ENCODE measurements at regions not wholly inside any gene's neighbourhood (a gene's known extent, or its start where the extent isn't known, plus 50 kb on each side); places are given as distances from the start of the nearest gene placed in this dataset.

GRCh38 chr2:16407358-16407757, 258.3 kb downstream of the CYRIA start:
- CTCF ChIA-PET, result no interaction called here
- TF ChIP-seq LEF1 (IDR thresholded peaks at IDR 0.05; ENCODE audit: borderline replicate concordance), result no peak
- TF ChIP-seq ZNF384 (IDR thresholded peaks at IDR 0.05), result no peak
- TF ChIP-seq BHLHE40 (IDR thresholded peaks at IDR 0.05; ENCODE audit: borderline replicate concordance), result no peak
- no peak for TF ChIP-seq NFRKB (IDR thresholded peaks at IDR 0.05)
- no peak for TF ChIP-seq SUZ12 (IDR thresholded peaks at IDR 0.05)
- TF ChIP-seq ARNT (IDR thresholded peaks at IDR 0.05), result no peak
- no peak for TF ChIP-seq FOXK2 (IDR thresholded peaks at IDR 0.05)
- TF ChIP-seq FOXA1 (IDR thresholded peaks at IDR 0.05), result no peak
- TF ChIP-seq TARDBP (IDR thresholded peaks at IDR 0.05), result no peak
- no peak for TF ChIP-seq ELF4 (IDR thresholded peaks at IDR 0.05)
- TF ChIP-seq SP1 (IDR thresholded peaks at IDR 0.05), result no peak
- no peak for TF ChIP-seq HDGF (IDR thresholded peaks at IDR 0.05; ENCODE audit: borderline replicate concordance)
- no peak for TF ChIP-seq L3MBTL2 (conservative IDR thresholded peaks at IDR 0.05)
- no peak for TF ChIP-seq CTBP1 (IDR thresholded peaks at IDR 0.05; ENCODE audit: borderline replicate concordance)
- no peak for TF ChIP-seq FOXM1 (IDR thresholded peaks at IDR 0.05; ENCODE audit: borderline replicate concordance)
- TF ChIP-seq PKNOX1 (IDR thresholded peaks at IDR 0.05), result no peak
- POLR2A ChIA-PET, result no interaction called here
- no peak for DNase-seq (ENCODE audit: extremely low spot score)

GRCh38 chr2:16406496-16407289, 258.9 kb downstream of the CYRIA start:
- POLR2A ChIA-PET, result no interaction called here
- no peak for DNase-seq (ENCODE audit: extremely low spot score)
- CTCF ChIA-PET, result no interaction called here
- TF ChIP-seq SUZ12 (IDR thresholded peaks at IDR 0.05), result no peak
- TF ChIP-seq PKNOX1 (IDR thresholded peaks at IDR 0.05), result no peak
- no peak for TF ChIP-seq ARNT (IDR thresholded peaks at IDR 0.05)
- no peak for TF ChIP-seq ZNF384 (IDR thresholded peaks at IDR 0.05)
- TF ChIP-seq NFRKB (IDR thresholded peaks at IDR 0.05), result no peak

- no peak for DNase-seq (ENCODE audit: extremely low spot score)
- ChIA-PET POLR2A (no interaction called here), CTCF (no interaction called here)
- TF ChIP-seq FOXA1 (IDR thresholded peaks at IDR 0.05), result no peak
- no peak for TF ChIP-seq BHLHE40 (IDR thresholded peaks at IDR 0.05; ENCODE audit: borderline replicate concordance)
- no peak for TF ChIP-seq LEF1 (IDR thresholded peaks at IDR 0.05; ENCODE audit: borderline replicate concordance)
- no peak for TF ChIP-seq SP1 (IDR thresholded peaks at IDR 0.05)
- TF ChIP-seq NFRKB (IDR thresholded peaks at IDR 0.05), result no peak
- TF ChIP-seq ELF4 (IDR thresholded peaks at IDR 0.05), result no peak
- no peak for TF ChIP-seq SUZ12 (IDR thresholded peaks at IDR 0.05)
- TF ChIP-seq PKNOX1 (IDR thresholded peaks at IDR 0.05), result no peak
- TF ChIP-seq ARNT (IDR thresholded peaks at IDR 0.05), result no peak
- no peak for TF ChIP-seq FOXK2 (IDR thresholded peaks at IDR 0.05)
- TF ChIP-seq TARDBP (IDR thresholded peaks at IDR 0.05), result no peak
Observed at GRCh38 chr2:16405551-16405950, 260.1 kb downstream of the CYRIA start.

GRCh38 chr2:16404551-16405300, 260.9 kb downstream of the CYRIA start:
- POLR2A ChIA-PET, result no interaction called here
- CTCF ChIA-PET, result no interaction called here
- no peak for DNase-seq (ENCODE audit: extremely low spot score)
- TF ChIP-seq FOXK2 (IDR thresholded peaks at IDR 0.05) (no peak), PKNOX1 (IDR thresholded peaks at IDR 0.05) (no peak), CTBP1 (IDR thresholded peaks at IDR 0.05; ENCODE audit: borderline replicate concordance) (no peak), ZNF384 (IDR thresholded peaks at IDR 0.05) (no peak), SP1 (IDR thresholded peaks at IDR 0.05) (no peak), L3MBTL2 (conservative IDR thresholded peaks at IDR 0.05) (no peak), FOXM1 (IDR thresholded peaks at IDR 0.05; ENCODE audit: borderline replicate concordance) (no peak), ELF4 (IDR thresholded peaks at IDR 0.05) (no peak), NFRKB (IDR thresholded peaks at IDR 0.05) (no peak), HDGF (IDR thresholded peaks at IDR 0.05; ENCODE audit: borderline replicate concordance) (no peak), ARNT (IDR thresholded peaks at IDR 0.05) (no peak), BHLHE40 (IDR thresholded peaks at IDR 0.05; ENCODE audit: borderline replicate concordance) (no peak), TARDBP (IDR thresholded peaks at IDR 0.05) (no peak), LEF1 (IDR thresholded peaks at IDR 0.05; ENCODE audit: borderline replicate concordance) (no peak), FOXA1 (IDR thresholded peaks at IDR 0.05) (no peak), SUZ12 (IDR thresholded peaks at IDR 0.05) (no peak)

GRCh38 chr2:16404146-16404545, 261.5 kb downstream of the CYRIA start:
- no peak for DNase-seq (ENCODE audit: extremely low spot score)
- ChIA-PET CTCF (no interaction called here), POLR2A (no interaction called here)
- no peak for TF ChIP-seq ARNT (IDR thresholded peaks at IDR 0.05)
- TF ChIP-seq FOXA1 (IDR thresholded peaks at IDR 0.05), result no peak
- TF ChIP-seq FOXM1 (IDR thresholded peaks at IDR 0.05; ENCODE audit: borderline replicate concordance), result no peak
- TF ChIP-seq ZNF384 (IDR thresholded peaks at IDR 0.05), result no peak
- TF ChIP-seq TARDBP (IDR thresholded peaks at IDR 0.05), result no peak
- TF ChIP-seq SP1 (IDR thresholded peaks at IDR 0.05), result no peak
- TF ChIP-seq CTBP1 (IDR thresholded peaks at IDR 0.05; ENCODE audit: borderline replicate concordance), result no peak
- no peak for TF ChIP-seq SUZ12 (IDR thresholded peaks at IDR 0.05)
- no peak for TF ChIP-seq BHLHE40 (IDR thresholded peaks at IDR 0.05; ENCODE audit: borderline replicate concordance)
- no peak for TF ChIP-seq HDGF (IDR thresholded peaks at IDR 0.05; ENCODE audit: borderline replicate concordance)
- TF ChIP-seq L3MBTL2 (conservative IDR thresholded peaks at IDR 0.05), result no peak
- TF ChIP-seq NFRKB (IDR thresholded peaks at IDR 0.05), result no peak
- no peak for TF ChIP-seq FOXK2 (IDR thresholded peaks at IDR 0.05)
